Upper lobe of right lung (tissue), 1 donor: ENCODE measurements at regions not wholly inside any gene's neighbourhood (a gene's known extent, or its start where the extent isn't known, plus 50 kb on each side); places are given as distances from the start of the nearest gene placed in this dataset.

Experiments
- ATAC-seq: fragments of 200-7000 bp; cut with Tn5 transposase; one replicate; pipeline ENCODE4 v1.9.1; 2020; ENCODE audit warnings: mild to moderate bottlenecking, moderate library complexity
- DNase-seq: peaks from one replicate; pipeline ENCODE4 v3.0.0-alpha.2; 2020
- H3K27ac ChIP-seq: fragments of 200-600 bp; one replicate; pipeline ENCODE4 v1.8.0; 2022
- H3K27me3 ChIP-seq: fragments of 200-600 bp; one replicate; pipeline ENCODE4 v1.8.0; 2022; ENCODE audit warnings: mild to moderate bottlenecking
- H3K36me3 ChIP-seq: fragments of 200-600 bp; one replicate; pipeline ENCODE4 v1.8.0; 2022
- H3K4me1 ChIP-seq: fragments of 200-600 bp; one replicate; pipeline ENCODE4 v1.8.0; 2022
- H3K4me3 ChIP-seq: fragments of 200-600 bp; one replicate; pipeline ENCODE4 v1.8.0; 2022; ENCODE audit warnings: mild to moderate bottlenecking
- H3K9me3 ChIP-seq: fragments of 200-600 bp; one replicate; pipeline ENCODE4 v1.8.0; 2022
- intact Hi-C: fragments of 100-400 bp; cut with DNase I; formaldehyde crosslinking; loops from one replicate; pipeline ENCODE4 v1.11.0; 2022
- TF ChIP-seq, protein P1 (sequence below): fragments of 200-600 bp; IDR thresholded peaks from one replicate; pipeline ENCODE4 v1.8.0; 2022; ENCODE audit warnings: antibody characterized with exemption
- donor health status: DM: no; HTN: yes; CAD: no; lungs with severe emphysema.

DNA sequence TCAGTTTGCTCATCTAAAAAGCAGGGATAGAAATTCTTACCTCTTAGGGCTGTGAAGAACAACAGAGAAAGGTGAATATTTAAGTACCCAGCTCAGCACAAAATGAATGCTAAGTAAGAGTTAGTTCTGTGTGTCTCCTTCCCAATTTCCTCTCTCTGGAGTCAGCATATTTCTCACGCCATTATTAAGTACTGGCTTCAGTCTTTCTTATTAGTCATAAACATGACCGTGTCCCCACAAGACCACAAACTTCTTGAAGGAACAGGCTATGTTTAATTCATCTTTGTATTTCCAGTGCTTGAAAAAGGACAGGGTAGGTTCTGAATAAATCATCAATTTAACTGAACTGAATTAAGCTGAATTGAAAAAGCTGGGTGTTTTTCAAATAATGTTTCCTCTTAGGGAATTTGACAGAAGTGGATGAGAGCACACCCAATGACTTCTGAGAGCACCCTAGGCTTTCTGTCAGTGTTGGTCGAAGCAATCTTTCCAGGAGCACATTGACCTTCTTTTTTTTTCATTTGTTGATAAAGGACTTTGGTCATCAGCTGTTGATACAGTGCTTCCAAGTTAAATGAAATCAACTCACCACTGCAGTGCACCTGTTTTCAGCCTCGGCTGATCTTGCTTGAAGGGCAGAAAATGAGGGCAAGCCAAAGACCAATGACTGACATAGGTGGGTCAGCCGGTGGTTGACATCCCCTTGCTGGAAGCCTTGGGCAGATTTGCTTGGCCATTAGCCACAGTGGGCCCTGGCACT lies 324.6 kb downstream of the MFSD1 start:
- no peak for ATAC-seq
- no peak overlapping the region for H3K4me3 ChIP-seq
- no peak overlapping the region for H3K27ac ChIP-seq
- no peaks in the 10 kb centered on the region for H3K27me3 ChIP-seq
- TF ChIP-seq, protein P1, sequence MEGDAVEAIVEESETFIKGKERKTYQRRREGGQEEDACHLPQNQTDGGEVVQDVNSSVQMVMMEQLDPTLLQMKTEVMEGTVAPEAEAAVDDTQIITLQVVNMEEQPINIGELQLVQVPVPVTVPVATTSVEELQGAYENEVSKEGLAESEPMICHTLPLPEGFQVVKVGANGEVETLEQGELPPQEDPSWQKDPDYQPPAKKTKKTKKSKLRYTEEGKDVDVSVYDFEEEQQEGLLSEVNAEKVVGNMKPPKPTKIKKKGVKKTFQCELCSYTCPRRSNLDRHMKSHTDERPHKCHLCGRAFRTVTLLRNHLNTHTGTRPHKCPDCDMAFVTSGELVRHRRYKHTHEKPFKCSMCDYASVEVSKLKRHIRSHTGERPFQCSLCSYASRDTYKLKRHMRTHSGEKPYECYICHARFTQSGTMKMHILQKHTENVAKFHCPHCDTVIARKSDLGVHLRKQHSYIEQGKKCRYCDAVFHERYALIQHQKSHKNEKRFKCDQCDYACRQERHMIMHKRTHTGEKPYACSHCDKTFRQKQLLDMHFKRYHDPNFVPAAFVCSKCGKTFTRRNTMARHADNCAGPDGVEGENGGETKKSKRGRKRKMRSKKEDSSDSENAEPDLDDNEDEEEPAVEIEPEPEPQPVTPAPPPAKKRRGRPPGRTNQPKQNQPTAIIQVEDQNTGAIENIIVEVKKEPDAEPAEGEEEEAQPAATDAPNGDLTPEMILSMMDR, result no peak
- intact Hi-C loops, result no loop called here
- DNase-seq, result no peak
- H3K9me3 ChIP-seq, result no peaks in the 10 kb centered on the region
- H3K36me3 ChIP-seq, result no peaks in the 10 kb centered on the region
- H3K4me1 ChIP-seq, result no peaks in the 10 kb centered on the region

DNA sequence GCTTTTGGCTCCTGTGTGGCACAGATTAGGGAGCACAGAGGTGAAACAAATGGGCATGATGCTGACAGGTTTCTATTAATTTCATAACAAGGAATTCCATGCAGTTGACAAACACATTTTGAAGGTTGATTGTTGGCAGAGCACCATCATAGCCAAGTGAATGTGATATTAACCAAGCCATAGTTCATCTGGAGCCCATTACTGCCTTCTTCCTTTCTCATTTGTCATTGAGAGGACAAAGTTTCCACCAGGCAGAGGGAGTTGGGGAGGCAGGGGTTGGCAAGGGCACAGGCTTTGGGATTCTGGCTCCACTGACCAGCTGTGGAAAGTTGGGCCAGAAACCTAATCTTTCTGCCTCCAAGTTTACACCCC lies 325.2 kb downstream of the MFSD1 start:
- no peaks in the 10 kb centered on the region for H3K36me3 ChIP-seq
- no peaks in the 10 kb centered on the region for H3K4me1 ChIP-seq
- no peaks in the 10 kb centered on the region for H3K9me3 ChIP-seq
- ATAC-seq (no peak), DNase-seq (no peak)
- no peak overlapping the region for H3K4me3 ChIP-seq
- H3K27ac ChIP-seq, result no peak overlapping the region
- TF ChIP-seq, protein P1, result no peak
- intact Hi-C loops, result no loop called here
- no peaks in the 10 kb centered on the region for H3K27me3 ChIP-seq

DNA sequence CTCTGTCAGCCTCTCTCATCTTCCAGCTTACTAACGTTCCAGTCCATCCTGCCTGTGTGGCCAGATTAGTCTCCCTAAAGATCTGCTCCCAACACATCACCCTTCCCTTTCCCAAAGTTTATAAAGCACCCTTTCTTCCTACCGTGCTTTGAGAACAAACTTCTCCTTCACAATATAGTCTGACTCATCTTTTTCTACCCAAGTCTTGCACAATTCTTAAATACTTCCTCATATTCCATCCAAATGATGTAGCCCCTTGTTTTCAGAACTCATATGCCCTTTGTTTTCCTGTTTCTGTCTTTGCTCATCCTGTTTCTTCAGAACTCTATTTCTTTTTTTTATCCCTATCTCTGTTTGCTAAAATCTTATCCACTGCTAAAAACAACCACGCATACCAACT lies 326.8 kb downstream of the MFSD1 start:
- no peaks in the 10 kb centered on the region for H3K4me1 ChIP-seq

DNA sequence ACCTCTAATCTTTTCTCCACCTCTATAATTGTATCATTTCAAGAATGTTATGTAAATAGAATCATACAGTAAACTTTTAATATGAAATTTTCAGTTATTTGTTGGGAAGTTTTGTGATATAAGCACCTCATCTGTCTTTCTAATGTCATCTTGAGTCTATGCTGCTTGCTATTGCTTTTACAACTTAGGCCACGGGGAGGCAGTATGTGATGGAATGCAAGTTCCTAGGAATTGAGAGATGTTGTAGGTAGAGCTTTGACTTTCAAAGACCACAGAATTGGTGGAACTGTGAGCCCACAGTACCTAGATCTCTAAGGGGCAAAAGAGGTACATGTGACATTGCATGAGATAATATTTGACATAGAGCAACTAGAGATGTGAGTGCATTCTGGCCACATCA lies 328.3 kb downstream of the MFSD1 start:
- Histone ChIP-seq H3K9me3 (no peaks in the 10 kb centered on the region), H3K4me3 (no peak overlapping the region), H3K27me3 (no peaks in the 10 kb centered on the region), H3K27ac (no peak overlapping the region), H3K4me1 (no peaks in the 10 kb centered on the region), H3K36me3 (no peaks in the 10 kb centered on the region)
- TF ChIP-seq, protein P1, result peak; percentile 26
- DNase-seq (no peak), ATAC-seq (no peak)
- intact Hi-C loops, result no loop called here

More for the DNA sequence above, 326.8 kb downstream of the MFSD1 start:
- Histone ChIP-seq H3K36me3 (no peaks in the 10 kb centered on the region), H3K27me3 (no peaks in the 10 kb centered on the region), H3K9me3 (no peaks in the 10 kb centered on the region), H3K27ac (no peak overlapping the region), H3K4me3 (no peak overlapping the region)
- intact Hi-C loops, result no loop called here
- TF ChIP-seq, protein P1, result no peak
- no peak for ATAC-seq
- DNase-seq, result no peak

DNA sequence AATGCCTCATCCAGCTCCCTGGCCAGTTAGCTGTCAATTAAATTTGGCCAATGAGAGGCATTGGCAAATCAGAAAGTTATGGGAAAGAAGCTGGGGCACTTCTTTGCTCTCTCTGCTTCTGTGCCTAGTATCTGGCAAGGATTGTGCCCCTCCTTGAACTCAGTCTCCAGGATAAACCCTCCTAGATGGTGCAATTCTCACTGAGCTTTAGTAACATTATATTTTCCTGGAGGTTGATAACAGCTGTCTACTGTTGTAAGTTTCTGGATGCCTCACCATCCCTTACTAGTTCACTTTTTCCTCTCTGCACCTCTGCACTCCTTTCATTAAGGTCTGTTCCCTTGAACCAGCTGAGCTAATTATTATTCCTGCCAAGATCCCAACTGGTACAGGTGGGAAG lies 329.5 kb downstream of the MFSD1 start:
- TF ChIP-seq, protein P1, result no peak
- intact Hi-C loops, result no loop called here
- no peaks in the 10 kb centered on the region for H3K27me3 ChIP-seq
- DNase-seq (no peak), ATAC-seq (no peak)
- H3K4me1 ChIP-seq, result no peaks in the 10 kb centered on the region
- H3K27ac ChIP-seq, result no peak overlapping the region
- H3K9me3 ChIP-seq, result no peaks in the 10 kb centered on the region
- no peak overlapping the region for H3K4me3 ChIP-seq
- no peaks in the 10 kb centered on the region for H3K36me3 ChIP-seq

DNA sequence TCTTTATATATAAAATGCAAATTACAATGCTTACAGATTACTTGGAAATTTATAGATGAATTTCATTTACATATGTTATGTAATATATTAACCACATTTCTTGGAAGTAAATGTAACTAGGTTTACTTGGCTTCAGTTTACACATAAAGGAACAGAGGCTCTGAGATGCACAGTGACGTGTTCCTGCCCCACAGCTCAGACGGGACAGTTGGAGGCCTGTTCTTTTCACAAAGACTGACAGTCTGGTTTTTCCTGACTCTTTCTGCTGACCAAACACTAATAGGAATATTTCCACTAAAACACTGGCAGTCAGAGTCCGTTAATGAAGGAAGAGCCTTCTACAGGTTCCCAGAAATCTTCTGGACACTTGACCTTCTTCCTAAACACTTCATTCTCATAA lies 336.1 kb downstream of the MFSD1 start:
- TF ChIP-seq, protein P1, result no peak
- Histone ChIP-seq H3K36me3 (no peaks in the 10 kb centered on the region), H3K27me3 (no peaks in the 10 kb centered on the region), H3K4me1 (no peaks in the 10 kb centered on the region), H3K9me3 (no peaks in the 10 kb centered on the region), H3K4me3 (no peak overlapping the region), H3K27ac (no peak overlapping the region)
- intact Hi-C loops, result no loop called here
- DNase-seq (no peak), ATAC-seq (no peak)
